ENCODE measurements at regions not wholly inside any gene's neighbourhood (a gene's known extent, or its start where the extent isn't known, plus 50 kb on each side); places are given as distances from the start of the nearest gene placed in this dataset.

DNA sequence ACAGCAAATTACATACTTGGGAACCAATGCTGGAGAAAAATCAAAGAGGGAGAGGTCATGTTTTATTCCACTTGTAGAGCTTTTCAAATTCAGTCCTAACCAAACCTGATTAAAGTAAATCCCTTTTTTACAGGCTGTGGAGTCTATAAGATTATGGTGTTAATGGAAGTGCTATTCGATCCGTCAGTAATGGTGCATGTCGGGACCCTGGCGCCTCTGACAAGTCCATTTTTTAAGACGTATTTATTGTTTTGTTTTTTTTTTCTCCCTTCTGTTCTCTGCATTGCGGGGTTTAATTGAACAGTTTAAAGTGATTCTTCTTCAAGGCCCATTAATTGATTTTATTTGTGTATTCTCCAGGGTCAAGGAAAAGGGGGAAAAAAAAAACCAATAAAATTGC, 725.9 kb downstream of the TUSC7 start:
- 87 to 89% methylated on average over 6 of the region's 6 CpGs for WGBS, 2 donors
- Histone ChIP-seq H3K4me1 (no peaks in the 10 kb centered on the region), H3K27me3 (no peaks in the 10 kb centered on the region), H3K9me3 (no peaks in the 10 kb centered on the region), H3K27ac (no peak overlapping the region), H3K36me3 (no peaks in the 10 kb centered on the region), H3K4me3 (no peak overlapping the region)
- no peak for DNase-seq
- intact Hi-C loops (cut with DNase I): no loop called here
- TF ChIP-seq, protein P1, sequence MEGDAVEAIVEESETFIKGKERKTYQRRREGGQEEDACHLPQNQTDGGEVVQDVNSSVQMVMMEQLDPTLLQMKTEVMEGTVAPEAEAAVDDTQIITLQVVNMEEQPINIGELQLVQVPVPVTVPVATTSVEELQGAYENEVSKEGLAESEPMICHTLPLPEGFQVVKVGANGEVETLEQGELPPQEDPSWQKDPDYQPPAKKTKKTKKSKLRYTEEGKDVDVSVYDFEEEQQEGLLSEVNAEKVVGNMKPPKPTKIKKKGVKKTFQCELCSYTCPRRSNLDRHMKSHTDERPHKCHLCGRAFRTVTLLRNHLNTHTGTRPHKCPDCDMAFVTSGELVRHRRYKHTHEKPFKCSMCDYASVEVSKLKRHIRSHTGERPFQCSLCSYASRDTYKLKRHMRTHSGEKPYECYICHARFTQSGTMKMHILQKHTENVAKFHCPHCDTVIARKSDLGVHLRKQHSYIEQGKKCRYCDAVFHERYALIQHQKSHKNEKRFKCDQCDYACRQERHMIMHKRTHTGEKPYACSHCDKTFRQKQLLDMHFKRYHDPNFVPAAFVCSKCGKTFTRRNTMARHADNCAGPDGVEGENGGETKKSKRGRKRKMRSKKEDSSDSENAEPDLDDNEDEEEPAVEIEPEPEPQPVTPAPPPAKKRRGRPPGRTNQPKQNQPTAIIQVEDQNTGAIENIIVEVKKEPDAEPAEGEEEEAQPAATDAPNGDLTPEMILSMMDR (IDR thresholded peaks at IDR 0.05): no peak
- TF ChIP-seq POLR2A (IDR thresholded peaks at IDR 0.05): no peak

- Histone ChIP-seq H3K27ac (no peak overlapping the region), H3K4me1 (no peaks in the 10 kb centered on the region), H3K27me3 (no peaks in the 10 kb centered on the region), H3K36me3 (no peaks in the 10 kb centered on the region), H3K4me3 (no peak overlapping the region), H3K9me3 (no peaks in the 10 kb centered on the region)
- no peak for DNase-seq
- 54 to 57% methylated on average over 3 of the region's 3 CpGs for whole genome bisulfite sequencing, 2 donors
- TF ChIP-seq, protein P1 (IDR thresholded peaks at IDR 0.05): peak in 2 of 6 experiments; percentile 10 to 18
- TF ChIP-seq POLR2A (IDR thresholded peaks at IDR 0.05): no peak
- intact Hi-C loops (cut with DNase I): no loop called here
Measured at GRCh38 chr3:117439812-117440211, 730.2 kb downstream of the TUSC7 start.

DNA sequence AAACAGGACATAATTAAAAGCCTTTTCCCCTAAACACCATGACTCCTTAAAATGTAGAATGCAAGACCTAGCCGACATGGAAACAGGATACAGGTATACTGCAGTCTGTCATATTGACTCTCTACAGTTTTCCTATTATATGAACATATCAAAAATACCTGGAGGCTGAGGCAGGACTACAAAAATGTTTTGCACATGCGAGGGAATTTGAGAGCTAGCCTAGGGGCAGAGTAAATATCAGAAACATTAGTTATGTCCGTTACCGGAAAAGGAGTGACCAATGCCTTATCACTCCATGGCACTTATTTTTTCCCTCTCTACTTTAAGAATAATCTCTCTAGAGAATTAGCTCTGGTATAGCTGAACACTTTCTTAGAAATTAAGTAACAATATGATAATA, 732.3 kb downstream of the TUSC7 start:
- Histone ChIP-seq H3K4me1 (no peaks in the 10 kb centered on the region), H3K9me3 (no peaks in the 10 kb centered on the region), H3K27ac (no peak overlapping the region), H3K4me3 (no peak overlapping the region), H3K36me3 (no peaks in the 10 kb centered on the region), H3K27me3 (no peaks in the 10 kb centered on the region)
- TF ChIP-seq, protein P1 (IDR thresholded peaks at IDR 0.05): no peak
- TF ChIP-seq POLR2A (IDR thresholded peaks at IDR 0.05): no peak
- intact Hi-C loops (cut with DNase I): no loop called here
- 56 to 87% methylated on average over 4 of the region's 4 CpGs for WGBS, 2 donors
- DNase-seq: no peak

- WGBS, 2 donors: 78 to 86% methylated on average over 4 of the region's 4 CpGs
- H3K36me3 ChIP-seq: no peaks in the 10 kb centered on the region
- H3K4me3 ChIP-seq: no peak overlapping the region
- H3K27ac ChIP-seq: no peak overlapping the region
- H3K9me3 ChIP-seq: no peaks in the 10 kb centered on the region
- TF ChIP-seq, protein P1 (IDR thresholded peaks at IDR 0.05): no peak
- TF ChIP-seq POLR2A (IDR thresholded peaks at IDR 0.05): no peak
- no peak for DNase-seq
- H3K27me3 ChIP-seq: no peaks in the 10 kb centered on the region
- H3K4me1 ChIP-seq: no peaks in the 10 kb centered on the region
- intact Hi-C loops (cut with DNase I): no loop called here
Measured at GRCh38 chr3:117442566-117442965, 733.0 kb downstream of the TUSC7 start.

DNA sequence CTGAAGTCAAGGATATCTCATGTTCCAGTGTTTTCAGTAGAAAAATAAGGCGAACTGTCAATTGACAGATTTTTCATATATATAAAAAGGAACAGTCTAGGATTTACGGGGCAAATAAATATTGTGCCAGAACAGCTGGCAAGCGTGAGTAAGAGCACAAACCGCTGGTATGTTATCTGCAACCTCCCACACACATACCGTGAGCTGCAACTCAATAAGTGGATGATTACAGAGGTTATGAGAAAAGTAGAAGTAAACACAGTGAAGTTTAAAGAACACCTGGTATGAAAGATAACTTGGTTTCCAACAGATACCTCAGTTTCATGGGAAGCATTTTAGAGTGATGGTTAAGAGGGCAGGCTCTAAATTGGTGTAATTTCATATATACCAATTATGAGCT, 733.4 kb downstream of the TUSC7 start:
- Histone ChIP-seq H3K9me3 (no peaks in the 10 kb centered on the region), H3K36me3 (no peaks in the 10 kb centered on the region), H3K27ac (no peak overlapping the region), H3K4me3 (no peak overlapping the region), H3K4me1 (no peaks in the 10 kb centered on the region), H3K27me3 (no peaks in the 10 kb centered on the region)
- WGBS, 2 donors: 71 to 78% methylated on average over 5 of the region's 5 CpGs
- DNase-seq: no peak
- intact Hi-C loops (cut with DNase I): no loop called here
- no peak for TF ChIP-seq POLR2A (IDR thresholded peaks at IDR 0.05)
- TF ChIP-seq, protein P1 (IDR thresholded peaks at IDR 0.05): no peak
